ENCODE measurements at regions not wholly inside any gene's neighbourhood (a gene's known extent, or its start where the extent isn't known, plus 50 kb on each side); places are given as distances from the start of the nearest gene placed in this dataset.

DNA sequence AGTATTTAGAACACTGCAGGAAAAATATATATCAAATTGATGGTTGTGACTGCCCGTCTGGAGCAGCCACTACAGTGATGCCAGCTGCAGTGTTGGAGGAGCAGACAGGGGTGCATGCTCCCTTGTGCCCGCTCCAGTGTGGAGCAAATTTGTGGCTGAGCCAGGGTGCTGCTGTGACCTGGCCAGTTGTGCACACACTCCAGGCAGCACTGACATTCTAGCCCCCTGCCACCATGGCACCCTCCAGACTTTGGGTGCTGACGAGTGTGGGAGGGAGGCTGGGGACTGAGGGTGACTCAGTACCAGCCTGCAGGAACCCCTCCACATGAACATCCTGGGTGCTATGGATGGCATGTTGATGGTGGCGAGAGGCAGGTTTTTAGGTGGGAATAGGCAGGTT, 160.0 kb upstream of the PCDH15 start:
- in situ Hi-C loops (cut with HindIII; ENCODE audit: low pct_unique_long_range_greater_than_20kb, low sequenced_read_pairs), result no loop called here
- DNase-seq (ENCODE audit: low read depth in 1 of 2, low spot score in 1 of 2), result no peak
- TF ChIP-seq JUND (IDR thresholded peaks at IDR 0.05; ENCODE audit: low read depth), result no peak

DNA sequence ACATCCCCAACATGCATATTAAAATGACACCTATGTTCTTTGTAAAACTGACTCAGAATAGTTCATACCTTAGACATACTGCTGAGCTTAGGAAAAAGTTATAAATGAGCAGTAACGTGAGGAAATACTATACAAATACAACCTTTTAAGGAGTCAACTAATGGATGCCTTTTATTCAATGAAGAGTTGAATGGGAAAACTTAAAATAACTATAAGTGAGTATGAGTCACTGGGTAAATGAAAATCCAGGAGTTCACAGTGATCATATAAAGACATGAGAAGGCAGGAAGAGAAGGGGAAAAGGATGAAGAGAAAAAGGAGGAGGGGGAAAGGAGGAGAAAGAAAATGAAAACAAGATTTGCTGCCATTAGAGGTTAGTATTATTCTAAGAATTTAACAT, 157.8 kb upstream of the PCDH15 start:
- no peak for TF ChIP-seq JUND (IDR thresholded peaks at IDR 0.05; ENCODE audit: low read depth)
- in situ Hi-C loops (cut with HindIII; ENCODE audit: low pct_unique_long_range_greater_than_20kb, low sequenced_read_pairs), result no loop called here
- no peak for DNase-seq (ENCODE audit: low read depth in 1 of 2, low spot score in 1 of 2)

DNA sequence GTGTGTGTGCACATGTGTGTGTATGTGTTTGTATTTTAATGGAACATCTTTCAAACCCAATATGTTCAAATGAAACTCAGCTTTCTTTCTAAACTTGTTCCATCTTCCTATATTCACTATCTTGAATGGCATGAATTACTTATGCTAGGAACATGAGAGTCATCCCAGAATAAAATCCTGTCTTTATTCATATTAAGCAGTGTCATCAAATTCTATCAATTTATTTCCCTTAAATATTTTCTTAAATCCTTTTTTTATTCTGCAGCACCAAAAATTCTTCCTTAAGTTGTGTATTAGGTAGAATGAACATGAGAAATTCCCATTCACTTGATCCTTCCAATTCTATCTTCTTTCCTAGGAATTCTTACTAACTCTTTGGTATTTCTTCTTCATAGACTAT, 146.6 kb upstream of the PCDH15 start:
- DNase-seq (ENCODE audit: low read depth in 1 of 2, low spot score in 1 of 2), result no peak
- in situ Hi-C loops (cut with HindIII; ENCODE audit: low pct_unique_long_range_greater_than_20kb, low sequenced_read_pairs), result no loop called here
- TF ChIP-seq JUND (IDR thresholded peaks at IDR 0.05; ENCODE audit: low read depth), result no peak

DNA sequence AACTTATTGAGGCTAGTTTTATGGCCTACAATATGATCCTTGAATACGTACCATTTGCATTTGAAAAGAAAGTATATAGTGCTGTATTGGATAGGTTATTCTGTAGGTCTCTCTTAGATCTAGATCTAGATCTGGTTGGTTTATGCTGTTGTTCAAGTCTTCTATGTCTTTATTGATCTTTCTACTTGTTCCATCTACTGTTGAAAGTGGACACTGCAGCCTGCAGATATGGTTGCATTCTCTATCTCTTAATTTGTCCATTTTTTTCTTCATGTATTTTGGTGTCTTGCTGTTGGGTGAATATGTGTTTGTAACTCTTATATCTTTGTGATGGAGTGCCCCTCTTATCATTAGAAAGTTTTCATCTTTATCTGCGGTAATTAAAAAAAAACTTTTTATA, 139.4 kb upstream of the PCDH15 start:
- TF ChIP-seq JUND (IDR thresholded peaks at IDR 0.05; ENCODE audit: low read depth), result no peak
- in situ Hi-C loops (cut with HindIII; ENCODE audit: low pct_unique_long_range_greater_than_20kb, low sequenced_read_pairs), result no loop called here
- no peak for DNase-seq (ENCODE audit: low read depth in 1 of 2, low spot score in 1 of 2)

DNA sequence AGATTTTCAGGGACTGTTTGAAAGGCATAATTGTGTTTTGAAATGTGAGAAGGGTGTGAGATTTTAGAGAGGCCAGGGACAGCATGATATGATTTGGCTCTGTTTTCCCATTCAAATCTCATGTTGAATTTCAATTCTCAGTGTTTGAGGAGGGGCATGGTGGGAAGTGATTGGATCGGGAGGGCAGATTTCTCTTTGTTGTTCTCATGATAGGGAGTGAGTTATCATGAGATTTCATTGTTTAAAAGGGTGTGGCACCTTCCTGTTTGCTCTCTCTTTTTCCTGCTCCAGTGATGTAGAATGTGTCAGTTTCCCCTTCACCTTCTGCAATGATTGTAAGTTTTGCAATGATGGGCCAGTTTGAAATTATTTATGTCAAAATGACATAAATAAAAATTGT, 113.0 kb upstream of the PCDH15 start:
- DNase-seq (ENCODE audit: low read depth in 1 of 2, low spot score in 1 of 2), result no peak
- in situ Hi-C loops (cut with HindIII; ENCODE audit: low pct_unique_long_range_greater_than_20kb, low sequenced_read_pairs), result no loop called here
- TF ChIP-seq JUND (IDR thresholded peaks at IDR 0.05; ENCODE audit: low read depth), result no peak

DNA sequence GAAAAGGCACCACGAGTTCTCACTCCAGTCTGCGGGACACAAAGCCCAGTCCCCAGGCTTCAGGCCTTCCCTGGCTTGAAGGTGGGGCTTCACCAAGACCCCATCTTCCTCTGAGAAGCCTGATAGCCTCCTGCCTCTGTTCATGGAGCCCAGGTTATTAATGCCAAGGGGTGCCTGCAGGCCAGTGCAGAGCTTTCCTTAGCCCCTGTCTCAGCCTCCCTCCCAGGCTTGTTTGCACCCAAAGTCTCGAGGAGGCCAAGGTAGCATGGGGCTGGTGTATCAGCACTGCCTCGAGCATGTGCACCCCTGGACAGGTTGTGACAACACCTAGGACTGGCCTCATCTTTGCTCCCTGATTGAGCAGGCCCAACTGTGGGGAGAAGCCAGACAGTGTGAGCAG, 108.1 kb upstream of the PCDH15 start:
- TF ChIP-seq JUND (IDR thresholded peaks at IDR 0.05; ENCODE audit: low read depth), result no peak
- in situ Hi-C loops (cut with HindIII; ENCODE audit: low pct_unique_long_range_greater_than_20kb, low sequenced_read_pairs), result no loop called here
- DNase-seq (ENCODE audit: low read depth in 1 of 2, low spot score in 1 of 2), result no peak

DNA sequence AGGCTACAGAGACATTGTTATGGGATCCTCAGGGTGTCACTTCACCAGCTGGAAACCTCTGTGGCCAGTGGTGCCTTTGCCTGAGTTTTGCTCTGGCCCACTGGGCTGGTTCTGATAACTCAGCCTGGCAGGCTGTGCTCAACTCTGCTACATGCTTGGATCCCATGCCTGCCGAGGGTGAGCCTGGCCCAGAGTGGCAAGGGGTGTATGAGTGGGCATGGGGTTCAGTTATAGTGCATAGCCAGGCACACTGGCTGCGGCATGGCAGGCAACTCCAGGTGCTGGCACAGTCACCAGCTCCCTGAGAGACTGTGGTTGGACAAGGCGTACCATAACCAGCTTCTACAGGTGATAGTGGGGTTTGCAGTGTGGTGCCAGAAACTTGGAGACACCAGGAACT, 107.0 kb upstream of the PCDH15 start:
- in situ Hi-C loops (cut with HindIII; ENCODE audit: low pct_unique_long_range_greater_than_20kb, low sequenced_read_pairs), result no loop called here
- no peak for TF ChIP-seq JUND (IDR thresholded peaks at IDR 0.05; ENCODE audit: low read depth)
- DNase-seq (ENCODE audit: low read depth in 1 of 2, low spot score in 1 of 2), result no peak

DNA sequence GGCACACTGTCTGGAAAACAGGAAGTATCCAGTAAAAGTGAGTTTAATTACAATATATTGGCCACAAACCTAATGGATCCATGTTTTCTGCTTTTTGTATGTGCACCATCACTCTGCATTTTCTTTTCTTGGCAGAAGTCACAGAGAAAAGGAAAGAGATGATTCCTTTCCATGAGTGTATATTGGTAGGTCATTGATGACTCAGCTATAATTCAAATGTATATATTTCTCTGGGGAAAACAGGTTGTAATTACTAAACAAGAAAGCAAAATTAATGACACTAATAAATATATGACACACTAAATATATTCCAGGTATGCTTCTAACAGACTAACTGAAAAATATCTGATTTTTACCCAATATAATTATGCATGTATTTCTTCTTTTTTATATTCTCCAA, 105.9 kb upstream of the PCDH15 start:
- TF ChIP-seq JUND (IDR thresholded peaks at IDR 0.05; ENCODE audit: low read depth), result no peak
- no peak for DNase-seq (ENCODE audit: low read depth in 1 of 2, low spot score in 1 of 2)
- in situ Hi-C loops (cut with HindIII; ENCODE audit: low pct_unique_long_range_greater_than_20kb, low sequenced_read_pairs), result no loop called here

DNA sequence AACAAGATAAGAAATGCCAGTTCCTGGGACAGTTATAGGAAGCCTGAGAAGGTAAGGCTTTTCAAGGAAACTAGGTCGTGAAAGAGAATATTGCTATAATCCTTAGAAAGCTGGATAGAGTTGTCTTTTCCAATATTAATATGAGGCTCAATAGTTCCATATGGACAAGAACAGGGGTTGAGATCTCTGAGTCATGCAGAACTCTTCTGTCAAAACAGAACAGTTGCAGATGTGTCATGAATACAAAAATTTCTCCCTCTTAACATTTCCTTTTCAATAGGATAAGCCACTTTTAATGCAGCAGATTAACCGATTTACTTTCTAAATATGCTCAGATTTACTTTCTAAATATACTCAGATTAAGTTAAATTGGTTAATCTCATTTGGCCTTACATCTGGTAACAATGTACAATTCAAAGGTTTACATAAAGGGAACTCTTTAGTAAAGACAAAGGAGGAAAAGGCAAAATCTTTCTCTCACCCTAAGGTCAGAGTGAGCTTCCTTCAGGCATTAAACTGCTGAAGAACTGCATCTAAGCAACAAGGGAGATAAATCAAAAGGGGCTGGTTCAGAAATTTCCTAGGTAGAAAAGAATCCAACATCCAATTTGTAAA, 104.7 kb upstream of the PCDH15 start:
- no peak for TF ChIP-seq JUND (IDR thresholded peaks at IDR 0.05; ENCODE audit: low read depth)
- no peak for DNase-seq (ENCODE audit: low read depth in 1 of 2, low spot score in 1 of 2)
- in situ Hi-C loops (cut with HindIII; ENCODE audit: low pct_unique_long_range_greater_than_20kb, low sequenced_read_pairs), result no loop called here

DNA sequence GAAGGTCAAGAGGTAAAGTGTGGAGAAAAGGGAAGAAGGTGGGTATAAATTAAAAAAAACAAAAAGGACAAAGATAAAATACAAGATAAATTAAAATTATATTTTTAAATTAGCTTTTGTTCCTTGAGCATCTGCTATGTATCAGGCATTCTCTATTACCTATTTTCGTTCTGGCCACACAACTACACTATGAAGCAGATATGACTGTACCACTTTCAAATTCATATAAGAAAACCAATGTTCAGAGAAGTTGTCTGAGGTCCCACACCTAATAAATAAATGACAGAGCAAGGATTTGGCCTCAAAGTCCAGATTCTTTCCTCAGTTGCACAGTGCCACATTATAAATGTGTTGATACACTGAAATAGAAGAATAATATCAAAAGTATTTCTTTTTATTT, 103.8 kb upstream of the PCDH15 start:
- DNase-seq (ENCODE audit: low read depth in 1 of 2, low spot score in 1 of 2), result no peak
- in situ Hi-C loops (cut with HindIII; ENCODE audit: low pct_unique_long_range_greater_than_20kb, low sequenced_read_pairs), result no loop called here
- TF ChIP-seq JUND (IDR thresholded peaks at IDR 0.05; ENCODE audit: low read depth), result no peak

- in situ Hi-C loops (cut with HindIII; ENCODE audit: low pct_unique_long_range_greater_than_20kb, low sequenced_read_pairs), result no loop called here
- no peak for TF ChIP-seq JUND (IDR thresholded peaks at IDR 0.05; ENCODE audit: low read depth)
- DNase-seq (ENCODE audit: low read depth in 1 of 2, low spot score in 1 of 2), result no peak
Observed at GRCh38 chr10:54903745-54904144, 102.7 kb upstream of the PCDH15 start.

DNA sequence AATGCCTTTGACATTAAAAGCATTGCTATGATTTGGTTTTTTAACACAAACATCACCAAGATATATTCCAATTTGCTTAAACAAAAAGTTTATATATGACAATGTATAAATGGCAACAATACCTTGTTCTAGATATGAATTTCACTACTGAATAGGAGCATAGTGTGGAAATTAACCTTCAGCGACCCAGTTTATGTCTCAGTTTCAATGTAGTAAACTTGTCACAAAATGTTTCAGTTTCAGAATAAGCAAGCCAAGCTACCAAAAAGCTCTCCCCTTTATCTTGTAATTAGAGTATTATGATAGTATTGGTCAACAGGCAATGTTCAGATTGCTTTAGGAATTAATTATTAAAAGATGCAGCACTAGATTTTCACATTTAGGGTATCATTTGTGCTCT, 99.6 kb upstream of the PCDH15 start:
- TF ChIP-seq JUND (IDR thresholded peaks at IDR 0.05; ENCODE audit: low read depth), result no peak
- no peak for DNase-seq (ENCODE audit: low read depth in 1 of 2, low spot score in 1 of 2)
- in situ Hi-C loops (cut with HindIII; ENCODE audit: low pct_unique_long_range_greater_than_20kb, low sequenced_read_pairs), result no loop called here

DNA sequence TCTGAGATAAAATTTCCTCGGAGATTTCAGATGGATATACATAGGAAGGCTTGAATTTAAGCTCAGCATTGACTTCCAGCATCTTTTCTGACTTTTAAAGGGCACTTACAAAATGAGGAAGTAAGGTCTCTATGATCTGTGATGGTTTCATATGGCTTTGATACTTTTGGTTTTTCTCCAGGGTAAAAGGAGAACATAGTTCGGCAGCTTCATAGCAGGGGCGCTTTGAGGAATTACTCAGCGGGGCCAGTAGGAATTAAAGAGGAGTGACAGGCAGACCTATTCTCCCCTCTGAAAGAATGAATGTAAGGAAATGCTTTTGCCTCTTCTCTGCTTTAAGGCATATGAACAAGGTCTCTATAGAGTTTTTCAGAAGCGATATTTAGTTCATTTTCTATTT, 80.0 kb upstream of the PCDH15 start:
- no peak for DNase-seq (ENCODE audit: low read depth in 1 of 2, low spot score in 1 of 2)
- in situ Hi-C loops (cut with HindIII; ENCODE audit: low pct_unique_long_range_greater_than_20kb, low sequenced_read_pairs), result no loop called here
- no peak for TF ChIP-seq JUND (IDR thresholded peaks at IDR 0.05; ENCODE audit: low read depth)

GRCh38 chr10:54869022-54869421, 68.0 kb upstream of the PCDH15 start:
- TF ChIP-seq JUND (IDR thresholded peaks at IDR 0.05; ENCODE audit: low read depth), result no peak
- in situ Hi-C loops (cut with HindIII; ENCODE audit: low pct_unique_long_range_greater_than_20kb, low sequenced_read_pairs), result no loop called here
- no peak for DNase-seq (ENCODE audit: low read depth in 1 of 2, low spot score in 1 of 2)
